GM19025 (cell line): ENCODE measurements at regions not wholly inside any gene's neighbourhood (a gene's known extent, or its start where the extent isn't known, plus 50 kb on each side); places are given as distances from the start of the nearest gene placed in this dataset.

Source experiments
- ATAC-seq: cut with Tn5 transposase; IDR thresholded peaks from one replicate; pipeline ENCODE4 v1.9.1; 2021; ENCODE audit warnings: mild to moderate bottlenecking, low read depth, moderate library complexity; ENCODE audit not compliant: unreplicated experiment

- peak; percentile 60 for ATAC-seq
Observed at GRCh38 chr3:176579711-176580185, 617.5 kb downstream of the TBL1XR1 start.

- ATAC-seq = no peak
Observed at GRCh38 chr3:176578316-176578715, 619.0 kb downstream of the TBL1XR1 start.

DNA sequence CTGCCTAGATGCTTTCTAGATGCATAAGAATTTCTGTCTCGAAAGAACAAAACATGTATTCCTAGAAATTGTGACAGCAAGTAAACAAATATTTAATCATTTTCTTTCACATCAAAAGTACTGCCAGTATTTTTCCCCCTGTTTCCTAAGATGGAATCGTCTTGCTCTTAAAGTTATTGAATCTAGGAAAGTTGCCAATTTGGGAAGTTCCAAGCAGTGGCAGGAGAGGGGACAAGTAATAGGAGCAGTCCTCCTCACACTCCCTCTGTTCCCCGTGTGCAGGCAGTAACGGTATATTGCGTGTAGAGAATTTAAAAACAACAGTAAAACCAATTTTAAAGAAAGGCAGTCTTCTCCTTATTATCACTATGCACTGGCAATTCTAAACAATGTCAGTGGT lies 619.8 kb downstream of the TBL1XR1 start:
- no peak for ATAC-seq

GRCh38 chr3:176574786-176575185 lies 622.5 kb downstream of the TBL1XR1 start:
- no peak for ATAC-seq

GRCh38 chr3:176571926-176572325 lies 625.4 kb downstream of the TBL1XR1 start:
- no peak for ATAC-seq

GRCh38 chr3:176570992-176571391 lies 626.3 kb downstream of the TBL1XR1 start:
- ATAC-seq = no peak

DNA sequence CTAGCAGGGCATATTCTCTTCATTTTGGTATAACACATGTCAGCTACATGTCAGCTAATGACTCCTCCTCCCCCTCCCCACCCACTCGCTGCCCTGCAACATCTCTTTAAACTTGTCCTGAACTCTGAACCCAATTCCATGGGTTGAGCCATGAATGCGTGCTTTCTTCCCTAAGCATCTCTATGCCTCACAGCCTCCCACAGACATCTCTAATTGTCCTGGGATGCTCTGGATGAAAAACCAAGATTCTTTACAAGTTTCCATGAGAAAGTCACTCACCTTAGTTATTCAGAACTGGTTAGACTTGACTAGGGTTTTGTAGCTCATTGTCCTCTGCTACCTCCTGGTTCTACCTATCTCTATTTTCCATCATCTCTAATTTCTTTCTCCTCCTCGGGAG lies 629.1 kb downstream of the TBL1XR1 start:
- ATAC-seq = no peak

GRCh38 chr3:176566757-176567156 lies 630.5 kb downstream of the TBL1XR1 start:
- no peak for ATAC-seq

- ATAC-seq = no peak
Observed at GRCh38 chr3:176562331-176562730, 635.0 kb downstream of the TBL1XR1 start.

DNA sequence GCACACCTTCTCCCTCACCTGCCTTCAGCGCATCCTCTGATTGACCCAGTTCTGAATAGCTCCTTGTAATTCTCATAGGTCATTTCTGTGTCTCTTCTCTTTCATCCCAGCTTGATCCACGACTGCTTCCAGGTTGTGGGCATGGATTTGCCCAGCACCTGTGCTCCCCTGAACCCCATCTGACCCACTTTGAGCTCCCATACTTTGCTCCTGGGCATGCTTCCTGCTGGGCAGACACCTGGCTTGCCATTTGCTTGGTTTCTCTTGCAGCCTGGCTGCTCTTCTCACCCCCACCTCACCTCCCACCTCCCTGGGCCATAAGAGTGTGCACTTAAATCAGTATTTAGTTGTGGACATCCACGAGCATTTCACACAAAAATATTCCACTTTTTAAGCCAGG lies 635.5 kb downstream of the TBL1XR1 start:
- no peak for ATAC-seq

- no peak for ATAC-seq
Observed at GRCh38 chr3:176554791-176555654, 642.3 kb downstream of the TBL1XR1 start.

GRCh38 chr3:176554264-176554663 lies 643.0 kb downstream of the TBL1XR1 start:
- ATAC-seq = no peak

DNA sequence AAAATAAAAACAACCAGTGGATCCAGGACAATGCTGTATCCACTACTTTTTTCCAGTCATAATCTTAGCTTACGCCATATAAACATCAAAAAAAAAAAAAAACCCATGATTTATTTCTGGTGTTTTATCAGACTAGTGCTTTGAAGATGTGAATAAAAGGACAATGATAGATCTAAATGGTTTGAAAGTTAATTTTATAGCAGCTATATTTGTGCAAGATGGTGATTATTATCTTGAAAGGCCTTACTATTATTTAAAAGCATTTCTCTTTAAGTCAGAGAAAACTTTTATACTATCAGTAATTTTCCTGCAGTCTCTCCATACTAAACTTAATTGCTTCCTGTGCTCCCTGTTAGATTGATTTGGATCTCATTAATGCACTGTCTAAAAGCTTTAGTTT lies 670.3 kb downstream of the TBL1XR1 start:
- ATAC-seq = no peak

DNA sequence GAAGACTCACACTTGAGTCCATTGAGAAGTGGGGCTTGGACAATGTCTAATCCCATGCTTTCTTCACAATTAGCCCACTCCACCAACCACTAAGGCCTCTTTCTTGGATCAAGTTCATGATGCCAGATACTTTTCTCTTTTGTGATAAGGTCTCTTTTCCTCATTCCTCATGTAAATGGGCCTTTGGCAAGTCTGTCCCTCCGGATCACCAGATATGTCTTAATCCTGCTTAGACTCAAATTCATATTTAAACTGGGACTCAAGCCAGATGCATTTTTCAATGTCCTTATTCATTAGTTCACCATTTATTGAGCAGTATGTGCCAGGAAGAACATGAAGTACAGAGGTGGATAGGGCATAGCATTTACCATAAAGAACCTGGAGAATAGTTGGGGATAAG lies 671.1 kb downstream of the TBL1XR1 start:
- no peak for ATAC-seq

DNA sequence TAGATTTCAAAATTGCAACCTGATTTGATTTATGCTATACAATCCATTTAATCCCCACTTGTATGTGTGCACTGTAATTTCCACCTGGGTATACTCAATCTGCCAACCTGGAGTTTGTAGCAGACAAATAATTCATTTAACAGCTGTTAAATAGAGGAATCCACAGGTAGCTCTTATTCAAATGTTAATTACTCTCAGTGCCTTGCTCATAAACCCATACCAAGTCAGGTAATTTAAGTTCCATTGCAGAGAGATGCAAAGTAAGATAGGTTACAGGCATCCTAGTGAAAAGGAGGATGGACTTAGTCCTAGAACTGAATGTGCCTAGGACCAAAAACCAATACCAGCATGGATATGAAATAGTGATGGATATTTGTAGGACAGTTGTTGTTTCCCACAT lies 674.2 kb downstream of the TBL1XR1 start:
- ATAC-seq = no peak

DNA sequence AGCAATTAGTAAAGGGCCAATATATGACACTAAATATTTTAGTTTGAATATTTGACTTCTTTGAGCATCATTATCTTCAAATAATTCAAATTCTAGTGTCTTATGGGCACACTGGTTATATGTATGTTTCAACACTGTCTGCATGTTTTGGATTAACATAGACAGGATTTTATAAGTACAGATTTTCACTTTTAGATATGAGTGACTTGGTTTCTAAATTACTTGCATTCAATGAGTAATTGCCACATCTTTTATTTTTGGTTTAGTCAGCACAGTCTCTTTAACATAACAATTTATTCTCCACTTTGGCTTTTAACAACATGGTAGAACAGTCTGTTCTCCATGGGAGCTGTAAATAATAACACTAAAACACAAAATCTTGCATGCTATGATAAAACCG lies 674.8 kb downstream of the TBL1XR1 start:
- ATAC-seq = no peak

DNA sequence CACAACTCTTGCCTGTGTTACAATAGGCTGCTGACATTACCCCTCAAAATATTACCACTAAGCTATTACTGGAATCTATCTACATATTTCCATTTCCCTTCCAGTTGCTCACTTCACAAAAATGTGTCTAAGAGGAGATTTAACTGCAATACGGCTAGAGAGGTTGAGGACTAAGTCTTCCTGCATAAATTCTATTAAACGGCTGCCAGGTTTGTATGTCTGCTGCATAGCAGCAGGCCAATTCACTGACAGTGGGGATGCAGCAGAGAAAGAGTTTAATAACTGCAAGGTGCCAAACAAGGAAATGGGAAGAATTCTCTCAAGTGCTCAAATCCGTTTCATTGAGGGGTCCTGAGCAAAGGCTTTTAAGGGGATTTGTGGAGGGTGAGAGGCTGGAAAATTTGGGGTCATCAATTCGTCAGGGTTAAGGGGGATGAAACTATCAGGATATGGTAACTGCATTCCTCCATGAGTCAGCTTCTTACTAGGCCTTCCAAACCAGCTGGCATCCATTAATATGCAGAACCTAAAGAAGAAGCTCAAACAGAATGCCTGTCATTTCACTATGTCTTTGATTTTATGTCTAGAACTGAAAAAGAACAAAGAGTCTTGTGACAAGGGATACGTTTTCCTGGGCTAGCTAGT lies 675.6 kb downstream of the TBL1XR1 start:
- no peak for ATAC-seq

GRCh38 chr3:176514297-176514696 lies 683.0 kb downstream of the TBL1XR1 start:
- no peak for ATAC-seq

- ATAC-seq = no peak
Observed at GRCh38 chr3:176513604-176514003, 683.7 kb downstream of the TBL1XR1 start.

- no peak for ATAC-seq
Observed at GRCh38 chr3:176512037-176512436, 685.2 kb downstream of the TBL1XR1 start.

DNA sequence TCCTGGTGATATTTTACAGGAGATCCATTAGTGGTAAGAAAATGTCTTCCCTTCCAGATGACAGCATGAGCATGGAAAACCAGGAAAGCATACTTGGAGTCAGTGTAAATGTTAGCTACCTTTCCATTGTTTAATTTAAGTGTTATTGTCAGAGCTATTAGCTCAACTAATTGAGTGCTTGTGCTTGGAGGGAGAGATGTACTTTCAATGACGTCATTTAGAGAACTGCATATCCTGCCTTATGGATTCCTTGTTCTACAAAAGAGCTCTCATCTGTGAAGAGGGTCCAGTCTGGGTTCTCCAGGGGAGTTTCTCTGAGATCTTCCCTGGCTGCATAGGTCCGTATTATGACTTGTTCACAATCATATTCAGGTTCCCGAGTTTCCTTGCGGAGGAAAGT lies 687.2 kb downstream of the TBL1XR1 start:
- no peak for ATAC-seq
